Neural progenitor cell (in vitro differentiated cells): ENCODE measurements at regions not wholly inside any gene's neighbourhood (a gene's known extent, or its start where the extent isn't known, plus 50 kb on each side); places are given as distances from the start of the nearest gene placed in this dataset.

Source experiments
- DNase-seq: peaks from one replicate; pipeline ENCODE4 v3.0.0-alpha.2; 2016; ENCODE audit warnings: low spot score
- H2AFZ ChIP-seq: fragments of 200-600 bp; sonication (generic); replicated peaks from 2 replicates; pipeline ENCODE4 v1.6.1; 2016; ENCODE audit warnings: antibody characterized with exemption
- H3F3A ChIP-seq: fragments of 200-600 bp; sonication (generic); 2 replicates; pipeline ENCODE4 v1.6.1; 2016; ENCODE audit warnings: antibody characterized with exemption, low read depth
- H3K27ac ChIP-seq: fragments of 200-600 bp; sonication (generic); 2 replicates; pipeline ENCODE4 v1.5.1; 2016; ENCODE audit warnings: mild to moderate bottlenecking
- H3K27me3 ChIP-seq: fragments of 200-600 bp; sonication (generic); 2 replicates; pipeline ENCODE4 v1.6.1; 2016; ENCODE audit warnings: mild to moderate bottlenecking, moderate library complexity
- H3K36me3 ChIP-seq: fragments of 200-600 bp; sonication (generic); 2 replicates; pipeline ENCODE4 v1.5.1; 2016
- H3K4me1 ChIP-seq: fragments of 200-600 bp; sonication (generic); 2 replicates; pipeline ENCODE4 v1.6.1; 2016; ENCODE audit warnings: mixed run types
- H3K4me2 ChIP-seq: fragments of 200-600 bp; sonication (generic); 2 replicates; pipeline ENCODE4 v1.6.1; 2016
- H3K4me3 ChIP-seq: fragments of 200-600 bp; sonication (generic); 2 replicates; pipeline ENCODE4 v1.5.1; 2016
- H3K79me2 ChIP-seq: fragments of 200-600 bp; sonication (generic); 2 replicates; pipeline ENCODE4 v1.6.1; 2016; ENCODE audit warnings: low read depth
- H3K9ac ChIP-seq: fragments of 200-600 bp; sonication (generic); 2 replicates; pipeline ENCODE4 v1.6.1; 2016
- H3K9me3 ChIP-seq: fragments of 200-600 bp; sonication (generic); 2 replicates; pipeline ENCODE4 v1.5.1; 2016; ENCODE audit warnings: low read depth
- H4K20me1 ChIP-seq: fragments of 200-600 bp; sonication (generic); 2 replicates; pipeline ENCODE4 v1.6.1; 2016; ENCODE audit warnings: low read depth
- H3K27ac Mint-ChIP-seq: 3 replicates; pipeline ENCODE4 v1.8.0; 2021; ENCODE audit warnings: mixed read lengths
- H3K27me3 Mint-ChIP-seq: 2 replicates; pipeline ENCODE4 v1.8.0; 2022; ENCODE audit warnings: low read depth, mild to moderate bottlenecking, inconsistent platforms, moderate library complexity, mixed read lengths; ENCODE audit not compliant: insufficient read depth
- H3K36me3 Mint-ChIP-seq: 3 replicates; pipeline ENCODE4 v1.8.0; 2021; ENCODE audit warnings: mixed read lengths
- H3K4me1 Mint-ChIP-seq: 3 replicates; pipeline ENCODE4 v1.8.0; 2021; ENCODE audit warnings: mixed read lengths
- H3K4me3 Mint-ChIP-seq: 3 replicates; pipeline ENCODE4 v1.8.0; 2021; ENCODE audit warnings: mild to moderate bottlenecking, moderate library complexity, mixed read lengths
- H3K9me3 Mint-ChIP-seq: 3 replicates; pipeline ENCODE4 v1.8.0; 2020; ENCODE audit warnings: mixed read lengths
- CTCF ChIP-seq: fragments of 200-600 bp; sonication (generic); IDR thresholded peaks from 2 replicates; pipeline ENCODE4 v1.5.1; 2017; ENCODE audit warnings: antibody characterized with exemption, mild to moderate bottlenecking
- EZH2 ChIP-seq: fragments of 200-600 bp; sonication (generic); IDR thresholded peaks from 2 replicates; pipeline ENCODE4 v1.6.1; 2017; ENCODE audit warnings: antibody characterized with exemption, mild to moderate bottlenecking, moderate library complexity
- EZH2phosphoT487 ChIP-seq: fragments of 200-600 bp; sonication (generic); IDR thresholded peaks from 2 replicates; pipeline ENCODE4 v1.6.1; 2017; ENCODE audit warnings: antibody characterized with exemption

- Histone ChIP-seq H2AFZ (no peak overlapping the region), H3K4me3 (no peak overlapping the region), H3F3A (peaks cover 6% of the 10 kb centered on the region), H3K9ac (no peak overlapping the region), H3K36me3 (no peaks in the 10 kb centered on the region), H4K20me1 (no peaks in the 10 kb centered on the region), H3K4me2 (no peak overlapping the region), H3K9me3 (no peaks in the 10 kb centered on the region), H3K79me2 (no peaks in the 10 kb centered on the region), H3K27me3 (no peaks in the 10 kb centered on the region), H3K27ac (no peak overlapping the region), H3K4me1 (peaks cover 11% of the 10 kb centered on the region)
- Mint-ChIP-seq H3K27ac (no peak overlapping the region), H3K27me3 (peaks cover 3% of the 10 kb centered on the region), H3K4me3 (no peak overlapping the region), H3K36me3 (no peaks in the 10 kb centered on the region), H3K9me3 (no peaks in the 10 kb centered on the region), H3K4me1 (no peaks in the 10 kb centered on the region)
- no peak for DNase-seq
- TF ChIP-seq EZH2phosphoT487 (no peak), EZH2 (no peak), CTCF (no peak)
Observed at GRCh38 chr2:238711346-238711745, 136.5 kb upstream of the TWIST2 start.

- H3K36me3 ChIP-seq: no peaks in the 10 kb centered on the region
- H3K79me2 ChIP-seq: no peaks in the 10 kb centered on the region
- H4K20me1 ChIP-seq: no peaks in the 10 kb centered on the region
- H3K9ac ChIP-seq: no peak overlapping the region
- DNase-seq: no peak
- H3K27ac Mint-ChIP-seq: no peak overlapping the region
- H2AFZ ChIP-seq: no peak overlapping the region
- no peak for TF ChIP-seq CTCF
- TF ChIP-seq EZH2: no peak
- no peak for TF ChIP-seq EZH2phosphoT487
- H3K4me1 Mint-ChIP-seq: no peaks in the 10 kb centered on the region
- peaks cover 6% of the 10 kb centered on the region for H3F3A ChIP-seq
- H3K9me3 ChIP-seq: no peaks in the 10 kb centered on the region
- peaks cover 3% of the 10 kb centered on the region for H3K27me3 Mint-ChIP-seq
- H3K9me3 Mint-ChIP-seq: no peaks in the 10 kb centered on the region
- H3K4me3 ChIP-seq: no peak overlapping the region
- H3K36me3 Mint-ChIP-seq: no peaks in the 10 kb centered on the region
- no peak overlapping the region for H3K4me2 ChIP-seq
- H3K27me3 ChIP-seq: no peaks in the 10 kb centered on the region
- peaks cover 11% of the 10 kb centered on the region for H3K4me1 ChIP-seq
- H3K4me3 Mint-ChIP-seq: no peak overlapping the region
- H3K27ac ChIP-seq: no peak overlapping the region
Observed at GRCh38 chr2:238712011-238712410, 135.9 kb upstream of the TWIST2 start.

- Mint-ChIP-seq H3K9me3 (no peaks in the 10 kb centered on the region), H3K4me1 (no peaks in the 10 kb centered on the region), H3K4me3 (no peak overlapping the region), H3K27me3 (peaks cover 4% of the 10 kb centered on the region), H3K27ac (no peak overlapping the region), H3K36me3 (no peaks in the 10 kb centered on the region)
- H3K4me3 ChIP-seq: no peak overlapping the region
- H4K20me1 ChIP-seq: no peaks in the 10 kb centered on the region
- H3K9ac ChIP-seq: no peak overlapping the region
- no peaks in the 10 kb centered on the region for H3K36me3 ChIP-seq
- H3F3A ChIP-seq: peaks cover 6% of the 10 kb centered on the region
- H3K9me3 ChIP-seq: no peaks in the 10 kb centered on the region
- H3K4me1 ChIP-seq: peaks cover 11% of the 10 kb centered on the region
- no peak overlapping the region for H3K27ac ChIP-seq
- no peaks in the 10 kb centered on the region for H3K79me2 ChIP-seq
- H3K27me3 ChIP-seq: no peaks in the 10 kb centered on the region
- no peak overlapping the region for H3K4me2 ChIP-seq
- DNase-seq: no peak
- TF ChIP-seq EZH2phosphoT487: no peak
- no peak for TF ChIP-seq EZH2
- no peak for TF ChIP-seq CTCF
- H2AFZ ChIP-seq: no peak overlapping the region
Observed at GRCh38 chr2:238713198-238713826, 134.6 kb upstream of the TWIST2 start.
